ENCODE measurements at regions not wholly inside any gene's neighbourhood (a gene's known extent, or its start where the extent isn't known, plus 50 kb on each side); places are given as distances from the start of the nearest gene placed in this dataset.

- no peak for TF ChIP-seq EZH2phosphoT487 (IDR thresholded peaks at IDR 0.05; ENCODE audit: low read depth)
- TF ChIP-seq, protein P1, sequence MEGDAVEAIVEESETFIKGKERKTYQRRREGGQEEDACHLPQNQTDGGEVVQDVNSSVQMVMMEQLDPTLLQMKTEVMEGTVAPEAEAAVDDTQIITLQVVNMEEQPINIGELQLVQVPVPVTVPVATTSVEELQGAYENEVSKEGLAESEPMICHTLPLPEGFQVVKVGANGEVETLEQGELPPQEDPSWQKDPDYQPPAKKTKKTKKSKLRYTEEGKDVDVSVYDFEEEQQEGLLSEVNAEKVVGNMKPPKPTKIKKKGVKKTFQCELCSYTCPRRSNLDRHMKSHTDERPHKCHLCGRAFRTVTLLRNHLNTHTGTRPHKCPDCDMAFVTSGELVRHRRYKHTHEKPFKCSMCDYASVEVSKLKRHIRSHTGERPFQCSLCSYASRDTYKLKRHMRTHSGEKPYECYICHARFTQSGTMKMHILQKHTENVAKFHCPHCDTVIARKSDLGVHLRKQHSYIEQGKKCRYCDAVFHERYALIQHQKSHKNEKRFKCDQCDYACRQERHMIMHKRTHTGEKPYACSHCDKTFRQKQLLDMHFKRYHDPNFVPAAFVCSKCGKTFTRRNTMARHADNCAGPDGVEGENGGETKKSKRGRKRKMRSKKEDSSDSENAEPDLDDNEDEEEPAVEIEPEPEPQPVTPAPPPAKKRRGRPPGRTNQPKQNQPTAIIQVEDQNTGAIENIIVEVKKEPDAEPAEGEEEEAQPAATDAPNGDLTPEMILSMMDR (IDR thresholded peaks at IDR 0.05; ENCODE audit: low read depth, low read length): no peak
Observed at GRCh38 chr12:61530456-61530855, 729.7 kb upstream of the USP15 start.

All from OCI-LY3 (cell line).